ENCODE measurements at regions not wholly inside any gene's neighbourhood (a gene's known extent, or its start where the extent isn't known, plus 50 kb on each side); places are given as distances from the start of the nearest gene placed in this dataset.

GRCh38 chr5:97408331-97408730 is 225.3 kb upstream of the RIOK2 start:
- Histone ChIP-seq H3K27ac (ENCODE audit: extremely low read depth, low read depth, low read length) (no peak overlapping the region), H3K9me3 (ENCODE audit: control insufficient read depth, insufficient read depth, low read depth, low read length) (no peaks in the 10 kb centered on the region), H3K4me3 (ENCODE audit: low read depth, low read length) (no peak overlapping the region), H3K4me1 (ENCODE audit: control insufficient read depth, insufficient read depth, low read length) (no peaks in the 10 kb centered on the region), H3K36me3 (ENCODE audit: control insufficient read depth in 2 of 2, insufficient read depth in 1 of 2, low read length in 2 of 2) (no peaks in the 10 kb centered on the region)
- POLR2A ChIA-PET = no interaction called here
- TF ChIP-seq PRDM4 (tag by site-specific recombination; IDR thresholded peaks at IDR 0.05) (no peak), ZNF140 (tag by site-specific recombination; IDR thresholded peaks at IDR 0.05) (no peak), KLF8 (tag by site-specific recombination; IDR thresholded peaks at IDR 0.05) (no peak), BCL11B (tag by site-specific recombination; IDR thresholded peaks at IDR 0.05; ENCODE audit: low read depth) (no peak), KLF16 (tag by site-specific recombination; IDR thresholded peaks at IDR 0.05) (no peak), WT1 (tag by site-specific recombination; IDR thresholded peaks at IDR 0.05) (no peak), ZNF155 (tag by site-specific recombination; IDR thresholded peaks at IDR 0.05) (no peak), ZNF600 (tag by site-specific recombination; IDR thresholded peaks at IDR 0.05) (no peak), ZNF335 (tag by site-specific recombination; conservative IDR thresholded peaks at IDR 0.05) (no peak), ZNF561 (tag by site-specific recombination; IDR thresholded peaks at IDR 0.05; ENCODE audit: borderline replicate concordance) (no peak), ZBTB6 (tag by site-specific recombination; IDR thresholded peaks at IDR 0.05) (no peak), IKZF3 (tag by site-specific recombination; IDR thresholded peaks at IDR 0.05) (no peak)
- CTCF ChIA-PET = no interaction called here

GRCh38 chr5:97412959-97413358 is 229.9 kb upstream of the RIOK2 start:
- no peaks in the 10 kb centered on the region for H3K9me3 ChIP-seq (ENCODE audit: control insufficient read depth, insufficient read depth, low read depth, low read length)
- ChIA-PET POLR2A (no interaction called here), CTCF (no interaction called here)
- no peaks in the 10 kb centered on the region for H3K36me3 ChIP-seq (ENCODE audit: control insufficient read depth in 2 of 2, insufficient read depth in 1 of 2, low read length in 2 of 2)
- no peaks in the 10 kb centered on the region for H3K4me1 ChIP-seq (ENCODE audit: control insufficient read depth, insufficient read depth, low read length)
- no peak overlapping the region for H3K4me3 ChIP-seq (ENCODE audit: low read depth, low read length)
- no peak overlapping the region for H3K27ac ChIP-seq (ENCODE audit: extremely low read depth, low read depth, low read length)
- TF ChIP-seq KLF17 (tag by site-specific recombination; IDR thresholded peaks at IDR 0.05) = no peak
- TF ChIP-seq ZNF423 (tag by site-specific recombination; IDR thresholded peaks at IDR 0.05) = no peak
- TF ChIP-seq ZFP69B (tag by site-specific recombination; IDR thresholded peaks at IDR 0.05) = no peak

- Histone ChIP-seq H3K4me1 (ENCODE audit: control insufficient read depth, insufficient read depth, low read length) (no peaks in the 10 kb centered on the region), H3K27ac (ENCODE audit: extremely low read depth, low read depth, low read length) (no peak overlapping the region), H3K36me3 (ENCODE audit: control insufficient read depth in 2 of 2, insufficient read depth in 1 of 2, low read length in 2 of 2) (no peaks in the 10 kb centered on the region), H3K9me3 (ENCODE audit: control insufficient read depth, insufficient read depth, low read depth, low read length) (no peaks in the 10 kb centered on the region), H3K4me3 (ENCODE audit: low read depth, low read length) (no peak overlapping the region)
- POLR2A ChIA-PET = interaction anchor here (0.6 kb wide), 1 partner anchor 88 kb away, joined by 4 read pairs; no protein-coding TSS in a partner anchor
- CTCF ChIA-PET = no interaction called here
- no peak for TF ChIP-seq ZNF645 (tag by site-specific recombination; IDR thresholded peaks at IDR 0.05)
- TF ChIP-seq ZNF510 (tag by site-specific recombination; IDR thresholded peaks at IDR 0.05; ENCODE audit: insufficient replicate concordance) = no peak
- TF ChIP-seq ZNF558 (tag by site-specific recombination; IDR thresholded peaks at IDR 0.05) = no peak
- no peak for TF ChIP-seq ZNF639 (tag by site-specific recombination; IDR thresholded peaks at IDR 0.05)
- TF ChIP-seq ZNF704 (tag by site-specific recombination; IDR thresholded peaks at IDR 0.05) = no peak
- no peak for TF ChIP-seq ZNF830 (tag by site-specific recombination; IDR thresholded peaks at IDR 0.05; ENCODE audit: low read depth)
- no peak for TF ChIP-seq CTCF (tag by site-specific recombination; IDR thresholded peaks at IDR 0.05)
- no peak for TF ChIP-seq ZNF184 (tag by site-specific recombination; IDR thresholded peaks at IDR 0.05)
- TF ChIP-seq ZNF473 (tag by site-specific recombination; IDR thresholded peaks at IDR 0.05) = no peak
Observed at GRCh38 chr5:97417986-97418385, 234.9 kb upstream of the RIOK2 start.
